Esophagus squamous epithelium (tissue), 4 donors: ENCODE measurements at regions not wholly inside any gene's neighbourhood (a gene's known extent, or its start where the extent isn't known, plus 50 kb on each side); places are given as distances from the start of the nearest gene placed in this dataset.

ENCODE experiments used
- CTCF ChIP-seq, 6 experiments: fragments of 450-650 bp in 4 of 6; fragments of 200-600 bp in 2 of 6; sonication (generic) in 2 of 6; IDR thresholded peaks; one replicate each; pipeline ENCODE4 v1.5.1; 2016 to 2019; ENCODE audit warnings: antibody characterized with exemption in 6 of 6, mild to moderate bottlenecking in 4 of 6, moderate library complexity in 4 of 6
- POLR2A ChIP-seq, 4 donors: fragments of 450-650 bp; IDR thresholded peaks; one replicate each; pipeline ENCODE4 v1.6.1; 2017; ENCODE audit warnings: antibody characterized with exemption in 4 of 4, mild to moderate bottlenecking in 4 of 4, moderate library complexity in 3 of 4

GRCh38 chr14:83744224-83744623 is 1785.7 kb upstream of the FLRT2 start:
- no peak for TF ChIP-seq POLR2A (IDR thresholded peaks at IDR 0.05)
- TF ChIP-seq CTCF (IDR thresholded peaks at IDR 0.05) = no peak
